Neural progenitor cell (in vitro differentiated cells): ENCODE measurements at regions not wholly inside any gene's neighbourhood (a gene's known extent, or its start where the extent isn't known, plus 50 kb on each side); places are given as distances from the start of the nearest gene placed in this dataset.

Experiments used
- CTCF ChIP-seq: fragments of 200-600 bp; sonication (generic); IDR thresholded peaks from 2 replicates; pipeline ENCODE4 v1.5.1; 2017; ENCODE audit warnings: antibody characterized with exemption, mild to moderate bottlenecking
- EZH2 ChIP-seq: fragments of 200-600 bp; sonication (generic); IDR thresholded peaks from 2 replicates; pipeline ENCODE4 v1.6.1; 2017; ENCODE audit warnings: antibody characterized with exemption, mild to moderate bottlenecking, moderate library complexity

DNA sequence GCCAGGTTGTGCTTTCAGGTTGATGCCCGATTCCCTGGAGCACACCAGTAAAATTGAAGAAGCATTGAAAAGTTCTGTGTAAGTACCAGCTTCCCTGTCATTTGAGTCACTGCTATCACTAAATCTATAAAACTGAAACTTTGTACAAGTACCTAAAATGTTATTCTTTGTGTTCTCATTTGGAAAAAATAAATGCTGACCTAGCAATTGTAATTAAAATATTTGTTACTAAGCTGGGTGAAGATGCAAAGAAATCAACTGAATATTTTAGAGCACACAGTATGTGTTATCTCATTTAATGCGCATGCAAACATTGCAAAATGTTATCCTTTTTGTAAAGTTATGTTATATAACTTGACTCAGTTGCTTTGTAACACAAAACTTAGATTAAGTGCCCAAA lies 733.7 kb downstream of the TBL1XR1 start:
- TF ChIP-seq CTCF (no peak), EZH2 (no peak)
